T-cell (primary cell): ENCODE measurements at regions not wholly inside any gene's neighbourhood (a gene's known extent, or its start where the extent isn't known, plus 50 kb on each side); places are given as distances from the start of the nearest gene placed in this dataset.
"Not testable (repeated sequence)": the region's sequence is repeated elsewhere in the genome, so short reads cannot be mapped to it uniquely, and the experiment has no call there.

Experiments
- ATAC-seq, 4 experiments: fragments of 200-7000 bp in 3 of 4; fragments of 150-1000 bp in 1 of 4; cut with Tn5 transposase; replicated peaks in 1 of 4; 1 replicate in 3 of 4; 2 replicates in 1 of 4; pipeline ENCODE4 v1.10.0; 2021; ENCODE audit warnings: moderate library complexity in 3 of 4, mild to moderate bottlenecking in 2 of 4, moderate number of reproducible peaks in 1 of 4
- CTCF ChIA-PET, 2 donors: fragments of 300-600 bp; sonication (Branson Sonifier 250); formaldehyde crosslinking; loops; one replicate each; lab custom pipeline; 2022; ENCODE audit warnings: antibody characterized with exemption in 2 of 2; lab: Charles Lee
- POLR2A ChIA-PET, 2 donors: fragments of 300-600 bp; sonication (Branson Sonifier 250); formaldehyde crosslinking; loops; one replicate each; lab custom pipeline; 2022; ENCODE audit warnings: antibody characterized with exemption in 2 of 2; lab: Charles Lee
- DNase-seq, 35 experiments: peaks; one replicate each; pipeline versions ENCODE4 v3.0.0 to v3.0.0-alpha.2; 2013 to 2023
- H3K27ac ChIP-seq: one replicate; pipeline ENCODE4 v1.5.1; 2013; ENCODE audit warnings: low read length
- H3K27me3 ChIP-seq, 2 experiments: replicated peaks in 1 of 2; 1 replicate in 1 of 2; 2 replicates in 1 of 2; pipeline versions ENCODE4 v1.6.1 to v1.7.0; 2013; ENCODE audit warnings: low read length in 1 of 2, mixed read lengths in 1 of 2; ENCODE audit not compliant: control insufficient read depth in 2 of 2, insufficient read depth in 2 of 2; ENCODE audit errors: extremely low read depth in 1 of 2
- H3K36me3 ChIP-seq, 2 donors: 1 replicate in 1 of 2; 2 replicates in 1 of 2; pipeline versions ENCODE4 v1.6.1 to v1.7.0; 2013; ENCODE audit warnings: low read length in 1 of 2; ENCODE audit not compliant: control insufficient read depth in 2 of 2, insufficient read depth in 1 of 2; ENCODE audit errors: extremely low read depth in 1 of 2
- H3K4me1 ChIP-seq, 2 experiments: 1 replicate in 1 of 2; 2 replicates in 1 of 2; pipeline versions ENCODE4 v1.6.1 to v1.7.0; 2013; ENCODE audit warnings: low read length in 2 of 2, mixed read lengths in 1 of 2; ENCODE audit not compliant: insufficient read depth in 2 of 2, control insufficient read depth in 1 of 2; ENCODE audit errors: extremely low read depth in 1 of 2
- H3K4me3 ChIP-seq, 2 donors: 1 replicate in 1 of 2; 2 replicates in 1 of 2; pipeline versions ENCODE4 v1.5.1 to v1.7.0; 2013; ENCODE audit warnings: mild to moderate bottlenecking in 2 of 2, low read length in 1 of 2, moderate library complexity in 1 of 2; ENCODE audit not compliant: control insufficient read depth in 1 of 2; ENCODE audit errors: extremely low read depth in 1 of 2
- H3K9me3 ChIP-seq: 2 replicates; pipeline ENCODE4 v1.7.0; 2013
- H3K27ac Mint-ChIP-seq, 2 donors: one replicate each; pipeline ENCODE4 v1.8.0; 2020 to 2021; ENCODE audit warnings: mild to moderate bottlenecking in 2 of 2, mixed read lengths in 2 of 2
- H3K27me3 Mint-ChIP-seq, 2 donors: one replicate each; pipeline ENCODE4 v1.8.0; 2021 to 2022; ENCODE audit warnings: mixed read lengths in 2 of 2
- H3K36me3 Mint-ChIP-seq: one replicate; pipeline ENCODE4 v1.8.0; 2021; ENCODE audit warnings: mixed read lengths
- H3K4me1 Mint-ChIP-seq, 3 donors: one replicate each; pipeline ENCODE4 v1.8.0; 2020 to 2022; ENCODE audit warnings: mixed read lengths in 3 of 3, mild to moderate bottlenecking in 1 of 3
- H3K4me3 Mint-ChIP-seq, 3 donors: one replicate each; pipeline ENCODE4 v1.8.0; 2020 to 2022; ENCODE audit warnings: mild to moderate bottlenecking in 3 of 3, mixed read lengths in 3 of 3, moderate library complexity in 3 of 3
- H3K9me3 Mint-ChIP-seq, 3 donors: one replicate each; pipeline ENCODE4 v1.8.0; 2020 to 2022; ENCODE audit warnings: mixed read lengths in 3 of 3
- WGBS: methylation state at CpG from one replicate; pipeline ENCODE4 v1.1.5; 2013; ENCODE audit warnings: missing lambda C conversion rate; ENCODE audit not compliant: insufficient coverage; 5-methylcytosine and 5-hydroxymethylcytosine counted together

GRCh38 chr5:143636931-143637528 is 174.9 kb upstream of the HMHB1 start:
- H3K4me1 ChIP-seq: no peaks in the 10 kb centered on the region
- no peak overlapping the region for H3K4me3 ChIP-seq
- no peaks in the 10 kb centered on the region for H3K36me3 ChIP-seq
- POLR2A ChIA-PET: no interaction called here
- Mint-ChIP-seq H3K27ac (no peak overlapping the region), H3K9me3 (no peaks in the 10 kb centered on the region), H3K27me3 (no peaks in the 10 kb centered on the region), H3K4me3 (no peak overlapping the region), H3K4me1 (no peaks in the 10 kb centered on the region), H3K36me3 (no peaks in the 10 kb centered on the region)
- CTCF ChIA-PET: no interaction called here
- H3K27ac ChIP-seq: no peak overlapping the region
- no peaks in the 10 kb centered on the region for H3K27me3 ChIP-seq
- DNase-seq (no peak), ATAC-seq (no peak)
- WGBS: 80% methylated on average over 5 of the region's 8 CpGs
- no peaks in the 10 kb centered on the region for H3K9me3 ChIP-seq

- CTCF ChIA-PET: interaction anchor here in 1 of 2 donors (0.5 to 0.7 kb wide), 2 partner anchors 17 to 69 kb away, joined by 3 to 13 read pairs; no protein-coding TSS in a partner anchor
- H3K4me1 Mint-ChIP-seq: no peaks in the 10 kb centered on the region
- POLR2A ChIA-PET: interaction anchor here in 1 of 2 donors (0.5 kb wide), 1 partner anchor 17 kb away, joined by 8 read pairs; no protein-coding TSS in a partner anchor
Observed at GRCh38 chr5:143635888-143636287, 176.1 kb upstream of the HMHB1 start.

GRCh38 chr5:143635146-143635752 is 176.7 kb upstream of the HMHB1 start:
- ATAC-seq: no peak
- no peak for DNase-seq
- Mint-ChIP-seq H3K4me3 (no peak overlapping the region), H3K36me3 (no peaks in the 10 kb centered on the region), H3K4me1 (no peaks in the 10 kb centered on the region), H3K27me3 (no peaks in the 10 kb centered on the region), H3K9me3 (no peaks in the 10 kb centered on the region), H3K27ac (no peak overlapping the region)
- no peaks in the 10 kb centered on the region for H3K36me3 ChIP-seq
- no peaks in the 10 kb centered on the region for H3K27me3 ChIP-seq
- no peak overlapping the region for H3K27ac ChIP-seq
- no peaks in the 10 kb centered on the region for H3K9me3 ChIP-seq
- CTCF ChIA-PET: no interaction called here
- H3K4me1 ChIP-seq: no peaks in the 10 kb centered on the region
- POLR2A ChIA-PET: no interaction called here
- no peak overlapping the region for H3K4me3 ChIP-seq
- WGBS: 94% methylated on average over 2 of the region's 6 CpGs

More at GRCh38 chr5:143635888-143636287, 176.1 kb upstream of the HMHB1 start:
- ATAC-seq (no peak), DNase-seq (no peak)
- WGBS: no CpG with 5 or more reads among the region's 2 CpGs
- Mint-ChIP-seq H3K9me3 (no peaks in the 10 kb centered on the region), H3K27me3 (no peaks in the 10 kb centered on the region), H3K4me3 (no peak overlapping the region), H3K36me3 (no peaks in the 10 kb centered on the region), H3K27ac (no peak overlapping the region)
- no peak overlapping the region for H3K4me3 ChIP-seq
- H3K36me3 ChIP-seq: no peaks in the 10 kb centered on the region
- no peaks in the 10 kb centered on the region for H3K9me3 ChIP-seq
- H3K27me3 ChIP-seq: no peaks in the 10 kb centered on the region
- no peaks in the 10 kb centered on the region for H3K4me1 ChIP-seq
- no peak overlapping the region for H3K27ac ChIP-seq

GRCh38 chr5:143634689-143635088 is 177.3 kb upstream of the HMHB1 start:
- Histone ChIP-seq H3K27ac (no peak overlapping the region), H3K4me3 (no peak overlapping the region), H3K27me3 (no peaks in the 10 kb centered on the region), H3K4me1 (no peaks in the 10 kb centered on the region), H3K9me3 (no peaks in the 10 kb centered on the region), H3K36me3 (no peaks in the 10 kb centered on the region)
- H3K27ac Mint-ChIP-seq: no peak overlapping the region
- no peak overlapping the region for H3K4me3 Mint-ChIP-seq
- no peaks in the 10 kb centered on the region for H3K9me3 Mint-ChIP-seq
- POLR2A ChIA-PET: no interaction called here
- no peaks in the 10 kb centered on the region for H3K27me3 Mint-ChIP-seq
- no peak for ATAC-seq
- CTCF ChIA-PET: no interaction called here
- H3K36me3 Mint-ChIP-seq: no peaks in the 10 kb centered on the region
- DNase-seq: no peak
- H3K4me1 Mint-ChIP-seq: no peaks in the 10 kb centered on the region

GRCh38 chr5:143629871-143630659 is 181.9 kb upstream of the HMHB1 start:
- no peaks in the 10 kb centered on the region for H3K36me3 ChIP-seq
- ATAC-seq (no peak), DNase-seq (no peak)
- no peaks in the 10 kb centered on the region for H3K4me1 ChIP-seq
- H3K27ac ChIP-seq: no peak overlapping the region
- H3K9me3 ChIP-seq: no peaks in the 10 kb centered on the region
- Mint-ChIP-seq H3K4me1 (no peaks in the 10 kb centered on the region), H3K36me3 (no peaks in the 10 kb centered on the region), H3K9me3 (peaks cover 4% of the 10 kb centered on the region in 3 donors), H3K27ac (no peak overlapping the region), H3K4me3 (no peak overlapping the region), H3K27me3 (peaks cover 2 to 4% of the 10 kb centered on the region in 2 donors)
- H3K4me3 ChIP-seq: no peak overlapping the region
- ChIA-PET CTCF (interaction anchor here in 1 of 2 donors (0.6 kb wide), 1 partner anchor 24 kb away, joined by 3 read pairs; no protein-coding TSS in a partner anchor), POLR2A (no interaction called here)
- WGBS: 80% methylated on average over 2 of the region's 9 CpGs
- H3K27me3 ChIP-seq: no peaks in the 10 kb centered on the region

GRCh38 chr5:143625048-143625447 is 186.9 kb upstream of the HMHB1 start:
- ATAC-seq, POLR2A ChIA-PET, H3K27me3 ChIP-seq, H3K36me3 Mint-ChIP-seq, H3K27ac Mint-ChIP-seq, H3K4me3 Mint-ChIP-seq, CTCF ChIA-PET, H3K27ac ChIP-seq, DNase-seq, H3K27me3 Mint-ChIP-seq, H3K9me3 ChIP-seq, H3K4me1 Mint-ChIP-seq, H3K36me3 ChIP-seq, H3K4me3 ChIP-seq, H3K4me1 ChIP-seq, H3K9me3 Mint-ChIP-seq: not testable (repeated sequence)
- WGBS: 93% methylated on average over 2 of the region's 7 CpGs
